GM23248 (cell line): ENCODE measurements at regions not wholly inside any gene's neighbourhood (a gene's known extent, or its start where the extent isn't known, plus 50 kb on each side); places are given as distances from the start of the nearest gene placed in this dataset.

Experiments
- DNase-seq: peaks from one replicate; pipeline ENCODE4 v3.0.0-alpha.2; 2015
- H2AFZ ChIP-seq: fragments of 200-600 bp; sonication (generic); 2 replicates; pipeline ENCODE4 v1.6.1; 2016; ENCODE audit warnings: antibody characterized with exemption
- H3F3A ChIP-seq: fragments of 200-600 bp; sonication (generic); 2 replicates; pipeline ENCODE4 v1.6.1; 2016; ENCODE audit warnings: mild to moderate bottlenecking, antibody characterized with exemption, mixed run types; ENCODE audit not compliant: insufficient read depth
- H3K27ac ChIP-seq: fragments of 200-600 bp; sonication (generic); 2 replicates; pipeline ENCODE4 v1.5.1; 2016; ENCODE audit warnings: mild to moderate bottlenecking
- H3K27me3 ChIP-seq: fragments of 200-600 bp; sonication (generic); replicated peaks from 2 replicates; pipeline ENCODE4 v1.6.1; 2016; ENCODE audit warnings: mild to moderate bottlenecking; ENCODE audit not compliant: insufficient read depth
- H3K36me3 ChIP-seq: fragments of 200-600 bp; sonication (generic); 2 replicates; pipeline ENCODE4 v1.6.1; 2016; ENCODE audit warnings: low read depth, mild to moderate bottlenecking
- H3K4me1 ChIP-seq: fragments of 200-600 bp; sonication (generic); 2 replicates; pipeline ENCODE4 v1.6.1; 2016; ENCODE audit warnings: mild to moderate bottlenecking; ENCODE audit not compliant: insufficient read depth
- H3K4me2 ChIP-seq: fragments of 200-600 bp; sonication (generic); one replicate; pipeline ENCODE4 v1.6.1; 2016; ENCODE audit warnings: mild to moderate bottlenecking; ENCODE audit not compliant: unreplicated experiment
- H3K4me3 ChIP-seq: fragments of 200-600 bp; sonication (generic); 2 replicates; pipeline ENCODE4 v1.5.1; 2016; ENCODE audit warnings: mild to moderate bottlenecking
- H3K79me2 ChIP-seq: fragments of 200-600 bp; sonication (generic); 2 replicates; pipeline ENCODE4 v1.6.1; 2016; ENCODE audit warnings: mild to moderate bottlenecking; ENCODE audit not compliant: insufficient read depth
- H3K9ac ChIP-seq: fragments of 200-600 bp; sonication (generic); 2 replicates; pipeline ENCODE4 v1.6.1; 2016; ENCODE audit warnings: mild to moderate bottlenecking
- H3K9me2 ChIP-seq: fragments of 200-600 bp; sonication (generic); 2 replicates; pipeline ENCODE4 v1.6.1; 2016; ENCODE audit warnings: mixed run types, mild to moderate bottlenecking, moderate library complexity; ENCODE audit not compliant: insufficient read depth
- H3K9me3 ChIP-seq: fragments of 200-600 bp; sonication (generic); one replicate; pipeline ENCODE4 v1.6.1; 2017; ENCODE audit warnings: low read depth
- H4K20me1 ChIP-seq: fragments of 200-600 bp; sonication (generic); 2 replicates; pipeline ENCODE4 v1.6.0; 2016; ENCODE audit not compliant: insufficient read depth
- EZH2 ChIP-seq: fragments of 200-600 bp; sonication (generic); IDR thresholded peaks from 2 replicates; pipeline ENCODE4 v1.6.1; 2018; ENCODE audit warnings: antibody characterized with exemption, mild to moderate bottlenecking; ENCODE audit not compliant: insufficient read depth, poor library complexity, severe bottlenecking
- EZH2phosphoT487 ChIP-seq: fragments of 200-600 bp; sonication (generic); IDR thresholded peaks from 2 replicates; pipeline ENCODE4 v1.6.1; 2018; ENCODE audit warnings: antibody characterized with exemption, moderate library complexity, mild to moderate bottlenecking, low read depth; ENCODE audit not compliant: insufficient read depth
- WGBS, 2 experiments: methylation state at CpG; one replicate each; pipeline ENCODE4 v1.1.6; 2015 to 2017; ENCODE audit warnings: low lambda C conversion rate in 2 of 2, low coverage in 1 of 2; ENCODE audit errors: missing lambda C conversion rate in 2 of 2; 5-methylcytosine and 5-hydroxymethylcytosine counted together
- in situ Hi-C: fragments of 300-500 bp; cut with MboI; formaldehyde crosslinking; loops from 2 replicates; pipeline ENCODE4 v1.15.0; 2020

DNA sequence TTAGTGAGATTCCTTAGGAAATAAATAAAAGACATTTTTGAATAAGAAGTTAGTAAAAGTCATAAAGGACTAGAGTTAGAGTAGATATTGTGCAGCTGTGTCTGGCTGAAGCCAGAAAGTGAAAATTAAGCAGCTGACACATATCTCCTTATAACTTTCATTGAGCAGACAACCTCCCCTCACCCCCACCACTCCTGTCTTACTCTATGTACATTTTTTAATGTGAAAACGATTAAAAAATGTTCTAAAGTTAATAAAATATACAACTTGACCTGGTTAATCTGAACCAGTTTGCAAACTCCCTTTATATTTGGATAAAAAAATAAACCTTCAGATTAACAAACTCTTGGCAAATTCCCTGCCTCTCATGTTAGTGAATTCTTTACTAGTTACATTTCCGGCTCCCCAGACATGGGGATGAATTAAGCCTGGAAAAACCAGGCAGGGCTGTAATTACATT, 462.8 kb downstream of the MEIS1 start:
- 0% methylated on average over 2 of the region's 2 CpGs for WGBS, 2 experiments
- Histone ChIP-seq H3K9ac (no peak overlapping the region), H3K79me2 (no peaks in the 10 kb centered on the region), H3K27ac (peak overlapping the region; percentile 54), H3K27me3 (no peaks in the 10 kb centered on the region), H3K4me1 (peaks cover 33% of the 10 kb centered on the region), H3K4me2 (peak overlapping the region; percentile 64), H3K9me3 (no peaks in the 10 kb centered on the region), H4K20me1 (no peaks in the 10 kb centered on the region), H3K36me3 (no peaks in the 10 kb centered on the region), H3K4me3 (no peak overlapping the region), H3K9me2 (no peaks in the 10 kb centered on the region), H2AFZ (peak overlapping the region; percentile 54), H3F3A (peaks cover 20% of the 10 kb centered on the region)
- in situ Hi-C loops = no loop called here
- DNase-seq = peak; percentile 68
- TF ChIP-seq EZH2phosphoT487 (no peak), EZH2 (no peak)

DNA sequence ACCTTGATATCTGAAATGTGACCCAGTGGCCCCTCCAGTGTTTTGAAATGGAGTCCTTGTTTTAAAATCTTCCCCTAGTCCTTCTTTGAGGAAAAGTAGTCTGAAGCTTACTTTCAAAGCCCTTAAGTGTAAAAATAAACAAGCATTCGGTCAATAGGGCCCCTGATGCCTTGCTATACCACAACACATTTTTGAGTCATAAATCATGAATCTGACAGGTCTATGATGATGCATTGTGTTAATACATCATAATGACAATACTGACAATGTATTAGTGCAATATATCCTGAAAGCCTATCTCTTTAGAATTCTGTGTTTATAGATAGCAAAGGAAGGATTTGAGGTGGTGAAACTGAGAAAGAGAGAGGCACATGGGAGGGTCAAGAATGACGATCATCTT, 464.2 kb downstream of the MEIS1 start:
- H3K9me2 ChIP-seq = no peaks in the 10 kb centered on the region
- no peaks in the 10 kb centered on the region for H4K20me1 ChIP-seq
- H3K79me2 ChIP-seq = no peaks in the 10 kb centered on the region
- H3K4me3 ChIP-seq = no peak overlapping the region
- H2AFZ ChIP-seq = no peak overlapping the region
- no peak for TF ChIP-seq EZH2
- 98 to 100% methylated on average over 2 of the region's 2 CpGs for WGBS, 2 experiments
- no peak for DNase-seq
- H3K9ac ChIP-seq = no peak overlapping the region
- H3K9me3 ChIP-seq = no peaks in the 10 kb centered on the region
- H3K4me2 ChIP-seq = no peak overlapping the region
- H3K27me3 ChIP-seq = no peaks in the 10 kb centered on the region
- no peaks in the 10 kb centered on the region for H3K36me3 ChIP-seq
- H3K4me1 ChIP-seq = peaks cover 33% of the 10 kb centered on the region
- H3K27ac ChIP-seq = no peak overlapping the region
- in situ Hi-C loops = no loop called here
- peaks cover 20% of the 10 kb centered on the region for H3F3A ChIP-seq

DNA sequence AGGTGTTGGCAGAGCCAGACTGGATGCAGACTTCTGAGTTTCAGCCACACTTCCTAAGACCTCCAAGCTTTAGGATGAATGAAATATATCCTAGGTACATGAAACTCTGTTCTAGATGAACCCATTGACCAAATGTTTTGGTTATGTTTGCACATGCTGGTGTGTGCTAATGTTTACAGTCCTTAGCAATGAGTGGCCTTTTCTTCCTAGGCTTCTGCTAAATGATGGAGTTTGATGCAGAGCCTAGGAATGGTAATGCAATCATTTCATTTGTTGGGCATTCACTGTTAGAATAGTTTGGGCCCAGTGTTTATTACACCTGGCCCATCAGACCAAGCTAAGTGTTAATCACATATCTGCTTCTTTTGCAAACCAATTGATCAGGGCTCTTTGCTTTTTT, 464.7 kb downstream of the MEIS1 start:
- no peaks in the 10 kb centered on the region for H3K27me3 ChIP-seq
- in situ Hi-C loops = no loop called here
- H3K9me3 ChIP-seq = no peaks in the 10 kb centered on the region
- H3K27ac ChIP-seq = no peak overlapping the region
- peak; percentile 47 for DNase-seq
- no peaks in the 10 kb centered on the region for H4K20me1 ChIP-seq
- H3K36me3 ChIP-seq = no peaks in the 10 kb centered on the region
- no peaks in the 10 kb centered on the region for H3K79me2 ChIP-seq
- no peak overlapping the region for H3K4me3 ChIP-seq
- no peak overlapping the region for H3K9ac ChIP-seq
- peaks cover 33% of the 10 kb centered on the region for H3K4me1 ChIP-seq
- H2AFZ ChIP-seq = no peak overlapping the region
- no peak overlapping the region for H3K4me2 ChIP-seq
- TF ChIP-seq EZH2 (no peak), EZH2phosphoT487 (no peak)
- no peaks in the 10 kb centered on the region for H3K9me2 ChIP-seq
- peaks cover 20% of the 10 kb centered on the region for H3F3A ChIP-seq

DNA sequence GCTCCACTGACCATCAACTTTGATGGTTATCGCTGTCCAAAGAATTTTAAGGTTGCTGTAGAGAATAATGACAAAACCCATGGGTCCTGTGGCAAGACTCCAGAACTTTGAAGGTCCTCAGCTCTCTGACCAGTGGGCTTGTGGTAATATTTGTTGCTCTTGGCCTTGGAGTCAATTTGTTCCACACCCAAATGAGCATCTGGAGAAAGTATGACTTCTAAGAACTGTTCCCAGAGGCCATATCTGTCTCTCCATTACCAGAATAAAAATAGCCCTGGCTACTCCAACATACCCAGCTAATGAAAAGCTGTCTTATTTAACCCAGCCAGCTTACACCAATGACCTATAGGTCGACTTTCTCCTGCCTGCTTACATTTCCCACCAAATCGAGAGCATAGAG, 466.4 kb downstream of the MEIS1 start:
- TF ChIP-seq EZH2phosphoT487 (no peak), EZH2 (no peak)
- Histone ChIP-seq H3K79me2 (no peaks in the 10 kb centered on the region), H3K4me1 (peaks cover 32% of the 10 kb centered on the region), H3K9me3 (no peaks in the 10 kb centered on the region), H3K27ac (no peak overlapping the region), H3K4me3 (no peak overlapping the region), H3K9ac (no peak overlapping the region), H3K36me3 (no peaks in the 10 kb centered on the region), H3K9me2 (no peaks in the 10 kb centered on the region), H3F3A (peaks cover 20% of the 10 kb centered on the region), H3K4me2 (no peak overlapping the region), H2AFZ (no peak overlapping the region), H3K27me3 (no peaks in the 10 kb centered on the region), H4K20me1 (no peaks in the 10 kb centered on the region)
- DNase-seq = no peak
- in situ Hi-C loops = no loop called here
- WGBS, 2 experiments = 45 to 47% methylated on average over 3 of the region's 3 CpGs

DNA sequence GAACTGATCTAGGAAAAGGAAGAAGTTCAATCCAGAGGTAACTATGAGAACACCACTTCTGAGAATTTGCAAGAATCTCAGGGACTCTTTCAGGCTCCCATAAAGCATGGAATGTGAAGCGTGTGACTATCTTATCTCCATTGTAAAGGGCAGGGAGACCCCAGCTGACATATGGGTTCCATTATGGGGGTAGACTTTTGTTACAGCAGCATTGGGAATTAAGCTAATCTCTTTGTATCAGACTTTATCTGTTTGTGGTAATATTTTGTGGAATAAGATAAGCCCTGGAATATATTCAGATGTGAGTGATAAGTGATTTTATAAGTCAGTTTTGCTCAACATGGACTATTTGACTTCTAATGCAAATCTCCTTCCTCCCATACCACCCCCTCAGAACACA, 468.3 kb downstream of the MEIS1 start:
- no peak overlapping the region for H3K4me3 ChIP-seq
- no peak for DNase-seq
- WGBS, 2 experiments = 96 to 100% methylated on average over 1 of the region's 1 CpG
- H3K79me2 ChIP-seq = no peaks in the 10 kb centered on the region
- H3K9ac ChIP-seq = no peak overlapping the region
- H3K36me3 ChIP-seq = no peaks in the 10 kb centered on the region
- peaks cover 6% of the 10 kb centered on the region for H3F3A ChIP-seq
- H3K4me2 ChIP-seq = no peak overlapping the region
- no peak overlapping the region for H3K27ac ChIP-seq
- no peak overlapping the region for H2AFZ ChIP-seq
- H3K9me2 ChIP-seq = no peaks in the 10 kb centered on the region
- peaks cover 14% of the 10 kb centered on the region for H3K4me1 ChIP-seq
- H3K27me3 ChIP-seq = no peaks in the 10 kb centered on the region
- H4K20me1 ChIP-seq = no peaks in the 10 kb centered on the region
- H3K9me3 ChIP-seq = no peaks in the 10 kb centered on the region
- TF ChIP-seq EZH2 (no peak), EZH2phosphoT487 (no peak)
- in situ Hi-C loops = no loop called here
